Osteoblast (primary cell): ENCODE measurements at regions not wholly inside any gene's neighbourhood (a gene's known extent, or its start where the extent isn't known, plus 50 kb on each side); places are given as distances from the start of the nearest gene placed in this dataset.

Experiments used
- DNase-seq: peaks from one replicate; pipeline ENCODE4 v3.0.0; 2011; ENCODE audit warnings: low spot score, mixed read lengths; ENCODE audit not compliant: insufficient read length; ENCODE audit errors: missing footprints
- H2AFZ ChIP-seq: 2 replicates; pipeline ENCODE4 v1.6.0; 2011; ENCODE audit warnings: mild to moderate bottlenecking, low read length
- H3K27ac ChIP-seq: 2 replicates; pipeline ENCODE4 v1.5.1; 2011; ENCODE audit warnings: mild to moderate bottlenecking, low read depth, low read length, moderate library complexity
- H3K27me3 ChIP-seq: 2 replicates; pipeline ENCODE4 v1.6.0; 2012; ENCODE audit warnings: mild to moderate bottlenecking, control low read depth, inconsistent platforms, low read length, moderate library complexity; ENCODE audit not compliant: insufficient read depth
- H3K36me3 ChIP-seq: 2 replicates; pipeline ENCODE4 v1.5.1; 2011; ENCODE audit warnings: mild to moderate bottlenecking, low read length, control low read depth, moderate library complexity; ENCODE audit not compliant: insufficient read depth
- H3K4me1 ChIP-seq: 2 replicates; pipeline ENCODE4 v1.5.1; 2011; ENCODE audit warnings: mild to moderate bottlenecking, low read length, control low read depth, moderate library complexity; ENCODE audit not compliant: insufficient read depth
- H3K4me2 ChIP-seq: 2 replicates; pipeline ENCODE4 v1.6.0; 2011; ENCODE audit warnings: mild to moderate bottlenecking, low read length; ENCODE audit not compliant: insufficient read depth
- H3K4me3 ChIP-seq: fragments of 200-600 bp; sonication (generic); 3 replicates; pipeline ENCODE4 v1.5.1; 2012; ENCODE audit warnings: mild to moderate bottlenecking, low read length, inconsistent platforms; ENCODE audit not compliant: insufficient read depth
- H3K79me2 ChIP-seq: 2 replicates; pipeline ENCODE4 v1.6.0; 2012; ENCODE audit warnings: mild to moderate bottlenecking, low read length, control low read depth, inconsistent platforms; ENCODE audit not compliant: insufficient read depth
- H3K9me3 ChIP-seq: 2 replicates; pipeline ENCODE4 v1.5.1; 2011; ENCODE audit warnings: low read depth, low read length, control low read depth
- H4K20me1 ChIP-seq: 2 replicates; pipeline ENCODE4 v1.6.0; 2012; ENCODE audit warnings: mild to moderate bottlenecking, low read length, control low read depth; ENCODE audit not compliant: insufficient read depth
- TF ChIP-seq, protein P1 (sequence below): IDR thresholded peaks from 2 replicates; pipeline ENCODE4 v1.5.1; 2011; ENCODE audit warnings: mild to moderate bottlenecking, low read depth, low read length, moderate library complexity; ENCODE audit errors: extremely low read depth

DNA sequence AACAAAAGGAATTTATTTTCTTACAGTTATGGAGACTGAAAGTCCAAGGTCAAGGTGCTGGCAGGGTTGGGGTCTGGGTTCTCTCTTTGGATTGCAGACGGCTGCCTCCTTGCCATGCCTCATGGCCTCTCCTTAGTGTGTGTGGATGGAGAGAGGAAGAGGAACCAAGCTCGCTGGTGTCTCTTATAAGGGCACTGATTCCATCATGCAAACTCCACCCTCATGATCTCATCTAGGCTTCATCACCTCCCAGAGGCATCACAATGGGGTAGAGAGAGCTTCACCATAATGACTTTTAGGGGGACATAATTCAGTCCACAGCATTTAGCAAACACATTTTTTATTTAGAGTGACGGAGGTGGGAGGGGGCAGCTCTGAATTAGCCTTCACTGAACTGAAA, 104.9 kb upstream of the ABCC4 start:
- Histone ChIP-seq H4K20me1 (no peaks in the 10 kb centered on the region), H3K79me2 (no peaks in the 10 kb centered on the region), H3K4me2 (no peak overlapping the region), H3K4me1 (peaks cover 4% of the 10 kb centered on the region), H3K27ac (no peak overlapping the region), H3K27me3 (peaks cover 8% of the 10 kb centered on the region), H3K36me3 (no peaks in the 10 kb centered on the region), H3K9me3 (no peaks in the 10 kb centered on the region), H2AFZ (no peak overlapping the region), H3K4me3 (no peak overlapping the region)
- DNase-seq: peak; percentile 72
- TF ChIP-seq, protein P1, sequence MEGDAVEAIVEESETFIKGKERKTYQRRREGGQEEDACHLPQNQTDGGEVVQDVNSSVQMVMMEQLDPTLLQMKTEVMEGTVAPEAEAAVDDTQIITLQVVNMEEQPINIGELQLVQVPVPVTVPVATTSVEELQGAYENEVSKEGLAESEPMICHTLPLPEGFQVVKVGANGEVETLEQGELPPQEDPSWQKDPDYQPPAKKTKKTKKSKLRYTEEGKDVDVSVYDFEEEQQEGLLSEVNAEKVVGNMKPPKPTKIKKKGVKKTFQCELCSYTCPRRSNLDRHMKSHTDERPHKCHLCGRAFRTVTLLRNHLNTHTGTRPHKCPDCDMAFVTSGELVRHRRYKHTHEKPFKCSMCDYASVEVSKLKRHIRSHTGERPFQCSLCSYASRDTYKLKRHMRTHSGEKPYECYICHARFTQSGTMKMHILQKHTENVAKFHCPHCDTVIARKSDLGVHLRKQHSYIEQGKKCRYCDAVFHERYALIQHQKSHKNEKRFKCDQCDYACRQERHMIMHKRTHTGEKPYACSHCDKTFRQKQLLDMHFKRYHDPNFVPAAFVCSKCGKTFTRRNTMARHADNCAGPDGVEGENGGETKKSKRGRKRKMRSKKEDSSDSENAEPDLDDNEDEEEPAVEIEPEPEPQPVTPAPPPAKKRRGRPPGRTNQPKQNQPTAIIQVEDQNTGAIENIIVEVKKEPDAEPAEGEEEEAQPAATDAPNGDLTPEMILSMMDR: no peak

DNA sequence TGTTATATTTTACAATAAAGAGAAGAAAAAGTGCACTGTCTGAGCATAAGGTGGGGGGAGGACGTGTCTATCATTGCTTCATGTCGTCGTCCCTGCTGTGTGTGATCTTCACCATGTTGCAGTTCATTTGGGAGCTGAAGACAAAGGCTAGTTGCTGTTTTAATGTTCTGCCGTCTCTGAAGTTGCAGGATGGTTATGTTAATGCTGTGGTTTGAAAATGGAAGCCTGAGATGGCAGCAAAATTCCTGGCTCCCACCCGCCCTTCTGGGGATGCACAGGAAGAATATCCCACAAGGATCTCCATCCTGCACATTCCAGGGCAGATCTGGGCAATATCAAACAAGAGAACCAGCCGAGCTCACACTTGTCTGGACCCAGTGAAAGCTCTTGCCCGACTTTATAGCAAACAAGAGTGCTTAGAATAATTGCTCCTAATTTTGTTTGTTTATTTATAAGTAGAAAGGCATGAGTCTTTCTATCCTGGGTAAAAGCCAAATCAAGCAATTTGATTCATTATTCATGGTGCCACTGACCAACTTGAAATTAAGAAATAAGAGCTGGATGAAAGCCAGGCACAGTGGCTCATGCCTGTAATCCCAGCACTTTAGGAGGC, 110.3 kb upstream of the ABCC4 start:
- H2AFZ ChIP-seq: peak overlapping the region; percentile 15
- H3K4me1 ChIP-seq: no peaks in the 10 kb centered on the region
- H3K27ac ChIP-seq: no peak overlapping the region
- H4K20me1 ChIP-seq: no peaks in the 10 kb centered on the region
- no peaks in the 10 kb centered on the region for H3K36me3 ChIP-seq
- TF ChIP-seq, protein P1: no peak
- H3K4me3 ChIP-seq: no peak overlapping the region
- H3K27me3 ChIP-seq: no peaks in the 10 kb centered on the region
- H3K79me2 ChIP-seq: no peaks in the 10 kb centered on the region
- H3K4me2 ChIP-seq: no peak overlapping the region
- no peaks in the 10 kb centered on the region for H3K9me3 ChIP-seq
- peak; percentile 17 for DNase-seq

DNA sequence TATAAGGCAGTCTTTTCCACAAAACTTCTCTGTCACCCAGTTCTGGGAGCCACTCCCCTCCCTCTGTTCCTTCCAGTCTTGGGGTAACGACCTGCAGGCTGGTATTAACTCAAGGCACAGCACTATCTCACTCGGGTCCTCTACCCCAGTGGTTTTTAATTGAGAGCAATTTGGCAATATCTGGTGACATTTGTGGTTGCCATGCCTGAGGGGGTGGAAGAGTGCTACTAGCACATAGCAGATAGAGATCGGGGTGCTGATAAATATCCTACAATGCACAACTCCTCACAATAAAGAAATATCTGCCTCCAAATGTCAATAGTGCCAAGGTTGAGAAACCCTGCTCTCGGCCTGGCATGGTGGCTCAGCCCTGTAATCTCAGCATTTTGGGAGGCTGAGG, 117.7 kb upstream of the ABCC4 start:
- H3K4me2 ChIP-seq: no peak overlapping the region
- no peaks in the 10 kb centered on the region for H3K9me3 ChIP-seq
- no peaks in the 10 kb centered on the region for H3K79me2 ChIP-seq
- H3K4me1 ChIP-seq: no peaks in the 10 kb centered on the region
- TF ChIP-seq, protein P1: no peak
- H3K27me3 ChIP-seq: peaks cover 5% of the 10 kb centered on the region
- H3K27ac ChIP-seq: no peak overlapping the region
- no peaks in the 10 kb centered on the region for H4K20me1 ChIP-seq
- no peak for DNase-seq
- no peaks in the 10 kb centered on the region for H3K36me3 ChIP-seq
- no peak overlapping the region for H3K4me3 ChIP-seq
- H2AFZ ChIP-seq: no peak overlapping the region

DNA sequence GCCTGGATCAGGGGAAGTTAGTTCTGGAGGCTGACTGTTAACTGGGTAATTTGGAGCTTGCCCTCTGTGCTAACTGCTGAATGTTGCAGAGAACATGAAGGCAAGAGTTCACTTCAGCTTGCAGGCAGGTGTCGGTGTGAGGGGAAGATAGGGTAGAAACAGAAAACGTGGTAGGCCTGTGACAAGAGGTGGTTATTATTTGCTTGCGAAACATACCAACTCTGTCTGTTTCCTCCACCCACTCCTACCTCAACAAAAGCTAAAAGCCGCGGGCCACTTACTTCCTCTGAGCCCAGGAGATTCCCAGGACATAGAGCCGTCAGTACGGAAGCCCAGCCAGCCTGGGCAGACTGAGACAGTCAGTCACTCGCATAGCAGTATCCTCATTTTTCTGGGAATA, 119.2 kb upstream of the ABCC4 start:
- H3K4me3 ChIP-seq: no peak overlapping the region
- peaks cover 5% of the 10 kb centered on the region for H3K27me3 ChIP-seq
- H3K36me3 ChIP-seq: no peaks in the 10 kb centered on the region
- no peak overlapping the region for H3K27ac ChIP-seq
- no peak overlapping the region for H3K4me2 ChIP-seq
- H2AFZ ChIP-seq: no peak overlapping the region
- no peaks in the 10 kb centered on the region for H4K20me1 ChIP-seq
- H3K4me1 ChIP-seq: no peaks in the 10 kb centered on the region
- TF ChIP-seq, protein P1: no peak
- no peaks in the 10 kb centered on the region for H3K9me3 ChIP-seq
- H3K79me2 ChIP-seq: no peaks in the 10 kb centered on the region
- DNase-seq: no peak
